ENCODE measurements at regions not wholly inside any gene's neighbourhood (a gene's known extent, or its start where the extent isn't known, plus 50 kb on each side); places are given as distances from the start of the nearest gene placed in this dataset.

DNA sequence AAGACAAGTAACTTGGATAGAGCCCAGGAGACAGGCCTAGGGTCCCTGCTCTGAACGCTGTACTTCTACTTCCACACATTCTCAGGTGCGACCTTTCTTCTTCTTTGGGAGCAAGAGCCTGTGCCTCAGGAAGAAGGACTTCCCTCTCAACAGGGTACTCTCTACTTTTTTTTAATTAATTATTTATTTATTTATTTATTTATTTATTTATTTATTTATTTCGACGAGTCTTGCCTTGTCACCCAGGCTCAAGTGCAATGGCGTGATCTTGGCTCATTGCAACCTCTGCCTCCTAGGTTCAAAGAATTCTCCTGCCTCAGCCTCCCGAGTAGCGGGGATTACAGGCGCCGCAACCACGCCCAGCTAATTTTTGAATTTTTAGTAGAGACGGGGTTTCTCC, 361.6 kb downstream of the FAM72C start:
- TF ChIP-seq, protein P1, sequence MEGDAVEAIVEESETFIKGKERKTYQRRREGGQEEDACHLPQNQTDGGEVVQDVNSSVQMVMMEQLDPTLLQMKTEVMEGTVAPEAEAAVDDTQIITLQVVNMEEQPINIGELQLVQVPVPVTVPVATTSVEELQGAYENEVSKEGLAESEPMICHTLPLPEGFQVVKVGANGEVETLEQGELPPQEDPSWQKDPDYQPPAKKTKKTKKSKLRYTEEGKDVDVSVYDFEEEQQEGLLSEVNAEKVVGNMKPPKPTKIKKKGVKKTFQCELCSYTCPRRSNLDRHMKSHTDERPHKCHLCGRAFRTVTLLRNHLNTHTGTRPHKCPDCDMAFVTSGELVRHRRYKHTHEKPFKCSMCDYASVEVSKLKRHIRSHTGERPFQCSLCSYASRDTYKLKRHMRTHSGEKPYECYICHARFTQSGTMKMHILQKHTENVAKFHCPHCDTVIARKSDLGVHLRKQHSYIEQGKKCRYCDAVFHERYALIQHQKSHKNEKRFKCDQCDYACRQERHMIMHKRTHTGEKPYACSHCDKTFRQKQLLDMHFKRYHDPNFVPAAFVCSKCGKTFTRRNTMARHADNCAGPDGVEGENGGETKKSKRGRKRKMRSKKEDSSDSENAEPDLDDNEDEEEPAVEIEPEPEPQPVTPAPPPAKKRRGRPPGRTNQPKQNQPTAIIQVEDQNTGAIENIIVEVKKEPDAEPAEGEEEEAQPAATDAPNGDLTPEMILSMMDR (IDR thresholded peaks at IDR 0.05): no peak
- TF ChIP-seq POLR2AphosphoS5 (IDR thresholded peaks at IDR 0.05): no peak
